Common myeloid progenitor, CD34-positive (primary cell): ENCODE measurements at regions not wholly inside any gene's neighbourhood (a gene's known extent, or its start where the extent isn't known, plus 50 kb on each side); places are given as distances from the start of the nearest gene placed in this dataset.

Source experiments
- CTCF ChIA-PET: fragments of 350-600 bp; sonication (Branson Sonifier 250); formaldehyde crosslinking; loops from one replicate; lab custom pipeline; 2021; ENCODE audit warnings: antibody characterized with exemption; lab: Charles Lee
- POLR2A ChIA-PET: fragments of 350-600 bp; sonication (Branson Sonifier 250); formaldehyde crosslinking; loops from one replicate; lab custom pipeline; 2021; ENCODE audit warnings: antibody characterized with exemption; lab: Charles Lee
- DNase-seq, 3 donors: peaks; one replicate each; pipeline versions ENCODE4 v3.0.0 to v3.0.0-alpha.2; 2013
- H3K27ac ChIP-seq, 2 experiments: 1 replicate in 1 of 2; 2 replicates in 1 of 2; pipeline ENCODE4 v1.7.0; 2013; ENCODE audit warnings: inconsistent platforms in 2 of 2, low read length in 2 of 2, mild to moderate bottlenecking in 2 of 2, low read depth in 1 of 2, moderate library complexity in 1 of 2; ENCODE audit not compliant: severe bottlenecking in 2 of 2, insufficient read depth in 1 of 2, poor library complexity in 1 of 2
- H3K27me3 ChIP-seq, 5 experiments: replicated peaks in 2 of 5; 1 replicate in 3 of 5; 2 replicates in 2 of 5; pipeline versions ENCODE4 v1.6.1 to v1.7.0; 2013; ENCODE audit warnings: low read length in 4 of 5, mild to moderate bottlenecking in 2 of 5, moderate library complexity in 2 of 5, inconsistent platforms in 1 of 5; ENCODE audit not compliant: insufficient read depth in 5 of 5, control insufficient read depth in 4 of 5
- H3K36me3 ChIP-seq, 4 experiments: 1 replicate in 2 of 4; 2 replicates in 2 of 4; pipeline versions ENCODE4 v1.6.1 to v1.7.0; 2013; ENCODE audit warnings: low read length in 3 of 4, control low read depth in 1 of 4, mild to moderate bottlenecking in 1 of 4; ENCODE audit not compliant: control insufficient read depth in 4 of 4, insufficient read depth in 4 of 4
- H3K4me1 ChIP-seq, 4 experiments: 1 replicate in 3 of 4; 2 replicates in 1 of 4; pipeline versions ENCODE4 v1.6.1 to v1.7.1; 2013; ENCODE audit warnings: low read length in 3 of 4, mild to moderate bottlenecking in 3 of 4, control low read depth in 1 of 4, inconsistent platforms in 1 of 4, moderate library complexity in 1 of 4; ENCODE audit not compliant: control insufficient read depth in 4 of 4, insufficient read depth in 4 of 4; ENCODE audit errors: control extremely low read depth in 1 of 4
- H3K4me3 ChIP-seq, 7 experiments: 1 replicate in 4 of 7; 2 replicates in 3 of 7; pipeline versions ENCODE4 v1.5.1 to v1.7.0; 2013; ENCODE audit warnings: mild to moderate bottlenecking in 7 of 7, low read length in 6 of 7, moderate library complexity in 6 of 7, inconsistent platforms in 2 of 7, low read depth in 2 of 7, control low read depth in 1 of 7; ENCODE audit not compliant: insufficient read depth in 4 of 7, control insufficient read depth in 1 of 7; ENCODE audit errors: extremely low read depth in 1 of 7
- H3K9me3 ChIP-seq, 5 experiments: 1 replicate in 4 of 5; 2 replicates in 1 of 5; pipeline versions ENCODE4 v1.6.1 to v1.7.1; 2013; ENCODE audit warnings: low read length in 4 of 5, mild to moderate bottlenecking in 2 of 5, inconsistent platforms in 1 of 5, low read depth in 1 of 5, moderate library complexity in 1 of 5; ENCODE audit not compliant: control insufficient read depth in 4 of 5, insufficient read depth in 2 of 5; ENCODE audit errors: control extremely low read depth in 1 of 5
- WGBS: methylation state at CpG from one replicate; pipeline ENCODE4 v1.1.5; 2013; ENCODE audit not compliant: insufficient coverage; 5-methylcytosine and 5-hydroxymethylcytosine counted together

- Histone ChIP-seq H3K36me3 (no peaks in the 10 kb centered on the region), H3K27me3 (no peaks in the 10 kb centered on the region), H3K4me1 (no peaks in the 10 kb centered on the region), H3K9me3 (peaks cover 0 to 14% (median 6%) of the 10 kb centered on the region in 5 experiments), H3K27ac (no peak overlapping the region), H3K4me3 (no peak overlapping the region)
- no peak for DNase-seq
- CTCF ChIA-PET = no interaction called here
- POLR2A ChIA-PET = no interaction called here
- WGBS = 71% methylated on average over 2 of the region's 5 CpGs
Observed at GRCh38 chr13:48838193-48838973, 137.3 kb upstream of the FNDC3A start.

- Histone ChIP-seq H3K27me3 (no peaks in the 10 kb centered on the region), H3K27ac (no peak overlapping the region), H3K4me1 (no peaks in the 10 kb centered on the region), H3K4me3 (no peak overlapping the region), H3K9me3 (peaks cover 0 to 7% (median 0%) of the 10 kb centered on the region in 5 experiments), H3K36me3 (no peaks in the 10 kb centered on the region)
- POLR2A ChIA-PET = no interaction called here
- DNase-seq = no peak
- CTCF ChIA-PET = no interaction called here
- 89% methylated on average over 2 of the region's 3 CpGs for WGBS
Observed at GRCh38 chr13:48839171-48839570, 136.5 kb upstream of the FNDC3A start.

GRCh38 chr13:48840366-48840765 lies 135.3 kb upstream of the FNDC3A start:
- ChIA-PET CTCF (interaction anchor here (1.2 kb wide), 1 partner anchor 18 kb away, joined by 3 read pairs; no protein-coding TSS in a partner anchor), POLR2A (no interaction called here)
- no peaks in the 10 kb centered on the region for H3K4me1 ChIP-seq
- H3K9me3 ChIP-seq = no peaks in the 10 kb centered on the region
- no peak overlapping the region for H3K27ac ChIP-seq
- 100% methylated on average over 1 of the region's 1 CpG for WGBS
- DNase-seq = no peak
- H3K4me3 ChIP-seq = no peak overlapping the region
- no peaks in the 10 kb centered on the region for H3K27me3 ChIP-seq
- no peaks in the 10 kb centered on the region for H3K36me3 ChIP-seq

- no peaks in the 10 kb centered on the region for H3K27me3 ChIP-seq
- ChIA-PET POLR2A (no interaction called here), CTCF (interaction anchor here (0.9 kb wide), 1 partner anchor 12 kb away, joined by 3 read pairs; no protein-coding TSS in a partner anchor)
- no peaks in the 10 kb centered on the region for H3K4me1 ChIP-seq
- H3K4me3 ChIP-seq = no peak overlapping the region
- DNase-seq = no peak
- no peaks in the 10 kb centered on the region for H3K9me3 ChIP-seq
- H3K36me3 ChIP-seq = no peaks in the 10 kb centered on the region
- no peak overlapping the region for H3K27ac ChIP-seq
Observed at GRCh38 chr13:48842316-48842715, 133.4 kb upstream of the FNDC3A start.

- CTCF ChIA-PET = interaction anchor here (1.0 to 1.1 kb wide), 2 partner anchors 31 to 38 kb away, joined by 3 read pairs; no protein-coding TSS in a partner anchor
- Histone ChIP-seq H3K4me1 (no peaks in the 10 kb centered on the region), H3K36me3 (no peaks in the 10 kb centered on the region), H3K27ac (no peak overlapping the region), H3K4me3 (no peak overlapping the region), H3K9me3 (no peaks in the 10 kb centered on the region), H3K27me3 (no peaks in the 10 kb centered on the region)
- WGBS = no CpG with 5 or more reads among the region's 3 CpGs
- POLR2A ChIA-PET = no interaction called here
- peak in 2 of 3 donors; percentile 23 to 58 for DNase-seq
Observed at GRCh38 chr13:48843630-48844380, 131.9 kb upstream of the FNDC3A start.

- ChIA-PET POLR2A (no interaction called here), CTCF (no interaction called here)
- H3K27ac ChIP-seq = no peak overlapping the region
- H3K9me3 ChIP-seq = no peaks in the 10 kb centered on the region
- no peak overlapping the region for H3K4me3 ChIP-seq
- H3K27me3 ChIP-seq = no peaks in the 10 kb centered on the region
- H3K4me1 ChIP-seq = no peaks in the 10 kb centered on the region
- no peaks in the 10 kb centered on the region for H3K36me3 ChIP-seq
- no peak for DNase-seq
- WGBS = 100% methylated on average over 1 of the region's 2 CpGs
Observed at GRCh38 chr13:48844676-48845075, 131.0 kb upstream of the FNDC3A start.

- no peaks in the 10 kb centered on the region for H3K36me3 ChIP-seq
- no peak for DNase-seq
- H3K27me3 ChIP-seq = no peaks in the 10 kb centered on the region
- no peak overlapping the region for H3K4me3 ChIP-seq
- 60% methylated on average over 2 of the region's 5 CpGs for WGBS
- CTCF ChIA-PET = no interaction called here
- POLR2A ChIA-PET = no interaction called here
- H3K27ac ChIP-seq = no peak overlapping the region
- H3K9me3 ChIP-seq = no peaks in the 10 kb centered on the region
- peaks cover 4 to 15% (median 13%) of the 10 kb centered on the region in 4 experiments for H3K4me1 ChIP-seq
Observed at GRCh38 chr13:48849515-48849914, 126.2 kb upstream of the FNDC3A start.
